ENCODE measurements at regions not wholly inside any gene's neighbourhood (a gene's known extent, or its start where the extent isn't known, plus 50 kb on each side); places are given as distances from the start of the nearest gene placed in this dataset.

DNA sequence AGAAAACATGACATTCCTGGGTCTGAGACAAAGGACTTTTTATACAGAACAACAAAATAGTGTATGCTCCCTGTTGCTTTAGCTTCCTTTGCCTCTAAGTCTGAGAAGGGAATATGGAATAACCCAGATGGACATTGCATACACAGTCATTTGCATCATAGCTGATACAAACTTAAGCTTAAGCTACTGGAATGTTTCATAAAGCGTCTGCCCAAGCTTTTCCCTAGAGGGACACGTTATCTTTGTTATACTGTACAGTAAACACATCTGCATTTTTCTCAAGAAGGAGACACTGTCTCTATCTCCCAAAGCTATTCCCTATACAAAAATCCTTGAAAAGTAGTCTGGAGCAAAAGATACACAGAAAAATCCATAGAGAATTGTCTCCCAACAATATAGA, 775.0 kb downstream of the DIPK2A start:
- TF ChIP-seq YY1 (IDR thresholded peaks at IDR 0.05; ENCODE audit: insufficient read depth, insufficient read length) (no peak), ZNF274 (IDR thresholded peaks at IDR 0.05; ENCODE audit: low read depth, low read length) (no peak)

Measured in NT2/D1 (cell line).